HG02798 (cell line): ENCODE measurements at regions not wholly inside any gene's neighbourhood (a gene's known extent, or its start where the extent isn't known, plus 50 kb on each side); places are given as distances from the start of the nearest gene placed in this dataset.
A peak's percentile ranks its signal among the peaks of the same experiment; 100 is the strongest.

Experiments
- ATAC-seq: cut with Tn5 transposase; IDR thresholded peaks from one replicate; pipeline ENCODE4 v1.9.1; 2021; ENCODE audit warnings: mild to moderate bottlenecking; ENCODE audit not compliant: unreplicated experiment, poor library complexity

GRCh38 chr6:54991761-54992330, 145.3 kb downstream of the FAM83B start:
- no peak for ATAC-seq

DNA sequence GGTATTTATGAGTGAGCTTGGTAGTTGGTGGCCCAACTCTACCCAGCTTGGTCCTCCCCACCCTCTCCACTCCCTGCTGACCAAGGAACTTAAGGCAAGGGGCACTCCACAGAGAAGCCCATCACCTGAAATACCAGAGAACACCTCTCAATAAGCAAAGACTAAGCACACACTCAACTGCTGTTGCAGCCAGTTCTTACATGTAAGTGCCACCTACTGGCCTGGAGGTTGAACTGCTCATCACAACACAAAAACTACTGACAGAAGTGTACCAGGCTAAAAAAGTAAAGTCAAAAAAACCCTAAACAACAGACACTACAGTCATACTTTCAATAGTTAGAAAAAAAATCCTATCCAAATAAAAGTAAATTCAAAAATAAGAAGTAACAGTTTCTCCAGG, 146.2 kb downstream of the FAM83B start:
- ATAC-seq: peak; percentile 68

- ATAC-seq: no peak
Observed at GRCh38 chr6:54993294-54993693, 146.7 kb downstream of the FAM83B start.

- ATAC-seq: no peak
Observed at GRCh38 chr6:54993948-54994347, 147.4 kb downstream of the FAM83B start.

GRCh38 chr6:54998576-54998975, 152.0 kb downstream of the FAM83B start:
- ATAC-seq: no peak

DNA sequence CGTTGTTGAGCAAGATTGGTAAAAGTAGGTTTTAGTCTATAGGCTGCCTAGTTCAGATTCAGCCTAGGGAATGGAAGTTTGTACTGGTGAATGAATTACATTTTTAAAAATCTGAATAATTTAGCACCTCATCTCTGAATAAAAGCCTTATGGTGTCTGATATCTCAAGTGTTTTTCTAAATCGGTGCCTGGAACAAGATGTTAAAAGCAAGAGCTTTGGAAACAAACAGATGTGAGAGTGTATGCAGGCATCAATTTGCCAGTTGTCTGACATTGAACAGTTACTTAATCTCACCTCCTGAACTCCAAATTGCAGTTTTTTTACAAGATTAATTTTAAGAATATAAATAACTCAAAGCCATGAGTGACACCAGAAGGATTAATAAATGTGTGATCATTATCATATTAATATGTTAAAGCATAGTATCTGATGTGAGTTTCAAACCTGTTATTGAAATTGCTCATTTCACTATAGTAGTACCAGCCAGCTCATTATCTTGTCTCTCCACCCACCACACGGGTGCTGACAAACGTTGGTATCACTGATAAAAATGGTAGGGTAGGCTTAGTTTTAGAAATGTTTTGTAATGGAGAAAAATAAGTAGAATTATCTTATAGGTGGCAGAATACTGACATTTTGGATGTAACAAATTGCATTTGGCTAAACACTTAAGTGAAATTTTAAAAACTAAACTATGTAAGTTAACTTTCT, 157.3 kb downstream of the FAM83B start:
- ATAC-seq: no peak

DNA sequence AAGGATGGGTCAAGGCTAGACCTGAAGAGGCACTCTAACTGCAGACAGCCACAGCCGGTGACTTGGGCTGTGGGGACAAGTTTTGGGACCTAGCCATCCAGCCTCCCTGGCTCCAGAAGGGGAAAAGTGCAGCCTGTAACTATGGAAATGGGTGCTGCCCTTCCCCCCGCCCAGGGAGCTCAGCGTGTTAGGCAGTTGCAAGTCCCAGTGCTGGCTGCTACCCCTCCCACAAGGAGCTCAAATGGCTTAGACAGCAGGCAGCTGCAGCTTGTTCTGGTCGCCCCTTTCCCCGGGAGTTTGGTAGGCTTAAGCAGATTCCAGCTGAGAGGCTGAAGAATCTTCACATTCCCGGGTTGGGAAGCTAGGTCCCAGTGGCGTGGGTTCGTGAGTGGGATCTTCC, 162.6 kb downstream of the FAM83B start:
- no peak for ATAC-seq

DNA sequence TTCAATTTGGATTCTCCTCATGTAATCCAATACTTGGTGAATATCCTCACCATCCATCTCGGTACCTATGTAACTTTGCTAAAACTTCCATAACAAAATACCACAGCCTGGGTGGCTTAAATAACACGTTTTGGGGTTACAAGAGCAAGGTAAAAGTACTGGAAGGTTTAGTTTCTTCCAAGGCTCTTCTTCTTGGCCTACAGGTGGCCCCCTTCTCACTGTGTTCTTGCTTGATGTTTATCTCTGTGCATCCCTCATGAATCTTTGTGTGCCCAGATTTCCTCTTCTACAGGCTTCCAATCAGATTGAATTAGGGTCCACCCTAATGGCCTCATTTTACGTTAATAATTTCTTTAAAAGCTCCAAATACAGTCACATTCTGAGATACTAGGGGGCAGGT, 163.3 kb upstream of the HCRTR2 start:
- no peak for ATAC-seq

- no peak for ATAC-seq
Observed at GRCh38 chr6:55012454-55012853, 161.9 kb upstream of the HCRTR2 start.

- no peak for ATAC-seq
Observed at GRCh38 chr6:55014321-55015088, 159.8 kb upstream of the HCRTR2 start.

DNA sequence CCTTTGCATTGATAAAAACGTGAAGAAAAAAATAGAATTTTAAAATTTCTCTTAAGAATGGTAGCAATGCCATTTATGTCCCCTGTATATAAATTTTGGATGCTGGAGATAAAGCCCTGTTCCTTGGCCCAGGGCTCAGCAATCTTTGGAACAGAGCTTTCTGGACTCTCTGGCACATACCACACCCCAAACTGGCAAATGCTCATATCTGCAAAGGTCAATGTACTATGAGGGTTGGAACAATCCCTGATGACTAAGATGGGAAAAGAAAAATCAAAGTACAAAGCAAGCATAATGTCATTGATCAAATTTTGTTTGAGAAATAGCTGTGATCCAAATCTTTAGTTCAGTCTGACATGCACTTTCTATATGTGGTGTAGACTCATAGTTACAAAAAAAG, 158.1 kb upstream of the HCRTR2 start:
- ATAC-seq: no peak

DNA sequence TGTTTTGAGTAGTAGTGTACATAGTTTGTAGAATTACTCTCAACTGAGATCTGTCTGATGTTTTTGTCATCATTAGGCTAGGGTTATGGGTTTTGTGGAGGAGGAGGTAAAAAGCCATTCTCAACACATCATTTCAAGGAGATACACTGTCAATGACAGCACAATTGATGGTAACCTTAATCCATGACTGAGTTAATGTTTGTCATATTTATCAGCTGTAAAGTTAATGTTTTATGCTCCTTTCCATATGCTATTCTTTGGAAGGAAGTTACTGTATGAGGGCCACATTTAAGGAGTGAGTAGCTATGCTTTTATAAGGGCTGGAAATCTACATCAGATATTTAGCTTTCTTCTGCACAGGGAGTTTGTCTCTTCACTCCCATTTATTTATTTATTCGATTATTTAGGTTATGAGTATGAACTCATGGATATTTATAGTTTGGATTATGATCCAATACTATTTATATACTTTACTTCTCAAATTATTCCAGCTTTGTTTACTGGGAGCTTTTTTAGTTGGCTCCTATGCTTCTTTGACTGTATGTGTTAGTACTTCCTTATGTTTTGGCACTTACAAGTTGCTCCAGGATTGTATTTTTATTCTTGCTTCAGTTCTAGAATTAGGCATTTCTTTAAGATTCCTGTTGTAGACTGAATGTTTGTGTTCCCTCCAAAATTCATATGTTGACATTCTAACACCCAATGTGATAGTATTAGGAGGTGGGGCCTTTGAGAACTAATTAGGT, 156.6 kb upstream of the HCRTR2 start:
- ATAC-seq: no peak

GRCh38 chr6:55019591-55019990, 154.7 kb upstream of the HCRTR2 start:
- no peak for ATAC-seq

DNA sequence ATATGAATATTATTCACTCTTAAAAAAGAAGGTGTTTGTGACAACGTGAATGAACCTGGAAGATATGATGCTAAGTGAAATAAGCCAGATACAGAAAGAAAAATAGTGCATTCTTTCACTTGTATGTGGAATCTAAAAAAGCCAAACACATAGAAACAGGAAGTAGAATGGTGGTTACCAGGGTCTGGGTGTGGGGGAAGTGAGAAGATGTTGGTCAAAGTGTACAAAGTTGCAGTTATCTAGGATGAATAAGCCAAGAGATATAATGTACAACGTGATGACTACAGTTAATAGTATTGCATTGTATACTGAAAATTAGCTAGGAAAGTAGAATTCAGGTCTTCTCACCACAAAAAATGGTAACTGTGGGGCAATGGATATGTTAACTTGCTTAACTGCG, 151.1 kb upstream of the HCRTR2 start:
- no peak for ATAC-seq

- ATAC-seq: no peak
Observed at GRCh38 chr6:55033016-55033546, 141.2 kb upstream of the HCRTR2 start.

DNA sequence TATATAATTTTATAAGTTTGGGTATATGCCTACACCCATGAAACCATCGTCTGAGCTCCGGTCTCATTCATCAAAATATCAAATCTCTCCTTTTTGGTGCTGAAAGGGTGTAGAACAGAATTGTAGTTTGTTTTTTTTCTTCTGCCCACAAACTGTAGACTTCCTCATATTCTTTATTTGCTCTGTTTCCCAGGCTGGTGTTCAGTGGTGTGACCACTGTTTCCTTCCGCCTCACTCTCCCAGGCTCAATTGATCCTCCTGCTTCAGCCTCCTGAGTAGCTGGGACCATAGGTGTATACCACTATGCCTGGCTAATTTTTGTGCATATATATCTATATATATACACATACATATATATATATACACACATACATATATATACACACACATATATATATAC, 139.6 kb upstream of the HCRTR2 start:
- no peak for ATAC-seq

- ATAC-seq: no peak
Observed at GRCh38 chr6:55040102-55040848, 134.0 kb upstream of the HCRTR2 start.

- ATAC-seq: no peak
Observed at GRCh38 chr6:55046869-55047422, 127.4 kb upstream of the HCRTR2 start.

- ATAC-seq: no peak
Observed at GRCh38 chr6:55047451-55048044, 126.8 kb upstream of the HCRTR2 start.
